ENCODE measurements at regions not wholly inside any gene's neighbourhood (a gene's known extent, or its start where the extent isn't known, plus 50 kb on each side); places are given as distances from the start of the nearest gene placed in this dataset.

DNA sequence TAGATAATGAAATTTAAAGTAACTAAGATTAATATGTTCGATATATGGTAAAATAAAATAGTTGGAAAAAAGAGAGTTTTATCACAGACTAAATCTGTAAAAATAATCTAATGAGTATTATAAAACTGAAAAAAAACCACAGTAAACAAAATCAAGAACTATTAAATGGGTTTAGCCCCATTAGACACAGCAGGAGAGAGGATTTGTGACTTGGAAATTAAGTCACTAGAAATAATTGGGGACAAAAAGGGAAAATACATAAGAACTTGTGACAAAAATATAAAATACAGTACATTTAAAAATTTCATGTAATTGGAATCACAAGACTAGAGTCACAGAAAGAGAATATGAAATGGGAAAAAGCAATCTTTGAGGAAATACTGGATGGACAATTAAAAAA lies 1114.6 kb upstream of the KLHL29 start (continued):
- TF ChIP-seq ZNF785 (tag by site-specific recombination; IDR thresholded peaks at IDR 0.05) = no peak
- TF ChIP-seq, protein P1, sequence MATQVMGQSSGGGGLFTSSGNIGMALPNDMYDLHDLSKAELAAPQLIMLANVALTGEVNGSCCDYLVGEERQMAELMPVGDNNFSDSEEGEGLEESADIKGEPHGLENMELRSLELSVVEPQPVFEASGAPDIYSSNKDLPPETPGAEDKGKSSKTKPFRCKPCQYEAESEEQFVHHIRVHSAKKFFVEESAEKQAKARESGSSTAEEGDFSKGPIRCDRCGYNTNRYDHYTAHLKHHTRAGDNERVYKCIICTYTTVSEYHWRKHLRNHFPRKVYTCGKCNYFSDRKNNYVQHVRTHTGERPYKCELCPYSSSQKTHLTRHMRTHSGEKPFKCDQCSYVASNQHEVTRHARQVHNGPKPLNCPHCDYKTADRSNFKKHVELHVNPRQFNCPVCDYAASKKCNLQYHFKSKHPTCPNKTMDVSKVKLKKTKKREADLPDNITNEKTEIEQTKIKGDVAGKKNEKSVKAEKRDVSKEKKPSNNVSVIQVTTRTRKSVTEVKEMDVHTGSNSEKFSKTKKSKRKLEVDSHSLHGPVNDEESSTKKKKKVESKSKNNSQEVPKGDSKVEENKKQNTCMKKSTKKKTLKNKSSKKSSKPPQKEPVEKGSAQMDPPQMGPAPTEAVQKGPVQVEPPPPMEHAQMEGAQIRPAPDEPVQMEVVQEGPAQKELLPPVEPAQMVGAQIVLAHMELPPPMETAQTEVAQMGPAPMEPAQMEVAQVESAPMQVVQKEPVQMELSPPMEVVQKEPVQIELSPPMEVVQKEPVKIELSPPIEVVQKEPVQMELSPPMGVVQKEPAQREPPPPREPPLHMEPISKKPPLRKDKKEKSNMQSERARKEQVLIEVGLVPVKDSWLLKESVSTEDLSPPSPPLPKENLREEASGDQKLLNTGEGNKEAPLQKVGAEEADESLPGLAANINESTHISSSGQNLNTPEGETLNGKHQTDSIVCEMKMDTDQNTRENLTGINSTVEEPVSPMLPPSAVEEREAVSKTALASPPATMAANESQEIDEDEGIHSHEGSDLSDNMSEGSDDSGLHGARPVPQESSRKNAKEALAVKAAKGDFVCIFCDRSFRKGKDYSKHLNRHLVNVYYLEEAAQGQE (tag by site-specific recombination; IDR thresholded peaks at IDR 0.05) = no peak

DNA sequence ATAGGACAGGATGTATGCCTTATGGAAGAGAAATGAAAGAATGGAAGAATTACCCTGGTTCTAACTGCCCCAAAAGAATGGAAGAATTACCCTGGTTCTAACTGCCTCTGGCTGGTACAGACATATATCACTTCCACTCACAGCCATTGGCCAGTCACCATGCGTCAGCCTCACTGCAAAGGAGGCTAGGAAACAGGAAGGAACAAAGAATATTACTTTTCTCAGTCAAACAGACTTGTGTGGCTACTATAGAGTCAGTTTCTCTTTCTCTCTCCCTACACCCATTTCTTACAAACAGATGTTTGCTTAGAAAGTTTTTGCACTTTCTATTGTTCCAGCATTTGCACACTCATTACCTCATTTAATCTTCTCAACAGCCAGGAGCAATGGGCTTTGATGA lies 1111.1 kb upstream of the KLHL29 start:
- ChIA-PET CTCF (no interaction called here), POLR2A (no interaction called here)
- no peaks in the 10 kb centered on the region for H3K9me3 ChIP-seq (ENCODE audit: control insufficient read depth, insufficient read depth, low read depth, low read length)
- no peak overlapping the region for H3K27ac ChIP-seq (ENCODE audit: extremely low read depth, low read depth, low read length)
- TF ChIP-seq FEZF1 (tag by site-specific recombination; IDR thresholded peaks at IDR 0.05) (no peak), MZF1 (tag by site-specific recombination; IDR thresholded peaks at IDR 0.05; ENCODE audit: borderline replicate concordance) (no peak), ZNF174 (tag by site-specific recombination; IDR thresholded peaks at IDR 0.05) (no peak), ZBTB7A (tag by site-specific recombination; IDR thresholded peaks at IDR 0.05; ENCODE audit: low read depth) (no peak), KLF9 (tag by site-specific recombination; IDR thresholded peaks at IDR 0.05; ENCODE audit: low read depth) (no peak), ZNF114 (tag by site-specific recombination; IDR thresholded peaks at IDR 0.05) (no peak), ZBTB1 (tag by site-specific recombination; IDR thresholded peaks at IDR 0.05) (no peak), SP7 (tag by site-specific recombination; IDR thresholded peaks at IDR 0.05) (no peak)
- TF ChIP-seq, protein P2, sequence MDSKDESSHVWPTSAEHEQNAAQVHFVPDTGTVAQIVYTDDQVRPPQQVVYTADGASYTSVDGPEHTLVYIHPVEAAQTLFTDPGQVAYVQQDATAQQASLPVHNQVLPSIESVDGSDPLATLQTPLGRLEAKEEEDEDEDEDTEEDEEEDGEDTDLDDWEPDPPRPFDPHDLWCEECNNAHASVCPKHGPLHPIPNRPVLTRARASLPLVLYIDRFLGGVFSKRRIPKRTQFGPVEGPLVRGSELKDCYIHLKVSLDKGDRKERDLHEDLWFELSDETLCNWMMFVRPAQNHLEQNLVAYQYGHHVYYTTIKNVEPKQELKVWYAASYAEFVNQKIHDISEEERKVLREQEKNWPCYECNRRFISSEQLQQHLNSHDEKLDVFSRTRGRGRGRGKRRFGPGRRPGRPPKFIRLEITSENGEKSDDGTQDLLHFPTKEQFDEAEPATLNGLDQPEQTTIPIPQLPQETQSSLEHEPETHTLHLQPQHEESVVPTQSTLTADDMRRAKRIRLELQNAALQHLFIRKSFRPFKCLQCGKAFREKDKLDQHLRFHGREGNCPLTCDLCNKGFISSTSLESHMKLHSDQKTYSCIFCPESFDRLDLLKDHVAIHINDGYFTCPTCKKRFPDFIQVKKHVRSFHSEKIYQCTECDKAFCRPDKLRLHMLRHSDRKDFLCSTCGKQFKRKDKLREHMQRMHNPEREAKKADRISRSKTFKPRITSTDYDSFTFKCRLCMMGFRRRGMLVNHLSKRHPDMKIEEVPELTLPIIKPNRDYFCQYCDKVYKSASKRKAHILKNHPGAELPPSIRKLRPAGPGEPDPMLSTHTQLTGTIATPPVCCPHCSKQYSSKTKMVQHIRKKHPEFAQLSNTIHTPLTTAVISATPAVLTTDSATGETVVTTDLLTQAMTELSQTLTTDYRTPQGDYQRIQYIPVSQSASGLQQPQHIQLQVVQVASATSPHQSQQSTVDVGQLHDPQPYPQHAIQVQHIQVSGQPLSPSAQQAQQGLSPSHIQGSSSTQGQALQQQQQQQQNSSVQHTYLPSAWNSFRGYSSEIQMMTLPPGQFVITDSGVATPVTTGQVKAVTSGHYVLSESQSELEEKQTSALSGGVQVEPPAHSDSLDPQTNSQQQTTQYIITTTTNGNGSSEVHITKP (tag by site-specific recombination; IDR thresholded peaks at IDR 0.05) = no peak
- TF ChIP-seq, protein P3, sequence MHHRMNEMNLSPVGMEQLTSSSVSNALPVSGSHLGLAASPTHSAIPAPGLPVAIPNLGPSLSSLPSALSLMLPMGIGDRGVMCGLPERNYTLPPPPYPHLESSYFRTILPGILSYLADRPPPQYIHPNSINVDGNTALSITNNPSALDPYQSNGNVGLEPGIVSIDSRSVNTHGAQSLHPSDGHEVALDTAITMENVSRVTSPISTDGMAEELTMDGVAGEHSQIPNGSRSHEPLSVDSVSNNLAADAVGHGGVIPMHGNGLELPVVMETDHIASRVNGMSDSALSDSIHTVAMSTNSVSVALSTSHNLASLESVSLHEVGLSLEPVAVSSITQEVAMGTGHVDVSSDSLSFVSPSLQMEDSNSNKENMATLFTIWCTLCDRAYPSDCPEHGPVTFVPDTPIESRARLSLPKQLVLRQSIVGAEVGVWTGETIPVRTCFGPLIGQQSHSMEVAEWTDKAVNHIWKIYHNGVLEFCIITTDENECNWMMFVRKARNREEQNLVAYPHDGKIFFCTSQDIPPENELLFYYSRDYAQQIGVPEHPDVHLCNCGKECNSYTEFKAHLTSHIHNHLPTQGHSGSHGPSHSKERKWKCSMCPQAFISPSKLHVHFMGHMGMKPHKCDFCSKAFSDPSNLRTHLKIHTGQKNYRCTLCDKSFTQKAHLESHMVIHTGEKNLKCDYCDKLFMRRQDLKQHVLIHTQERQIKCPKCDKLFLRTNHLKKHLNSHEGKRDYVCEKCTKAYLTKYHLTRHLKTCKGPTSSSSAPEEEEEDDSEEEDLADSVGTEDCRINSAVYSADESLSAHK (tag by site-specific recombination; IDR thresholded peaks at IDR 0.05) = no peak
- TF ChIP-seq, protein P4, sequence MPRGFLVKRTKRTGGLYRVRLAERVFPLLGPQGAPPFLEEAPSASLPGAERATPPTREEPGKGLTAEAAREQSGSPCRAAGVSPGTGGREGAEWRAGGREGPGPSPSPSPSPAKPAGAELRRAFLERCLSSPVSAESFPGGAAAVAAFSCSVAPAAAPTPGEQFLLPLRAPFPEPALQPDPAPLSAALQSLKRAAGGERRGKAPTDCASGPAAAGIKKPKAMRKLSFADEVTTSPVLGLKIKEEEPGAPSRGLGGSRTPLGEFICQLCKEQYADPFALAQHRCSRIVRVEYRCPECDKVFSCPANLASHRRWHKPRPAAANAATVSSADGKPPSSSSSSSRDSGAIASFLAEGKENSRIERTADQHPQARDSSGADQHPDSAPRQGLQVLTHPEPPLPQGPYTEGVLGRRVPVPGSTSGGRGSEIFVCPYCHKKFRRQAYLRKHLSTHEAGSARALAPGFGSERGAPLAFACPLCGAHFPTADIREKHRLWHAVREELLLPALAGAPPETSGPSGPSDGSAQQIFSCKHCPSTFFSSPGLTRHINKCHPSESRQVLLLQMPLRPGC (tag by site-specific recombination; IDR thresholded peaks at IDR 0.05) = no peak
- H3K4me3 ChIP-seq (ENCODE audit: low read depth, low read length) = no peak overlapping the region
- H3K36me3 ChIP-seq (ENCODE audit: control insufficient read depth in 2 of 2, insufficient read depth in 1 of 2, low read length in 2 of 2) = no peaks in the 10 kb centered on the region
- no peaks in the 10 kb centered on the region for H3K4me1 ChIP-seq (ENCODE audit: control insufficient read depth, insufficient read depth, low read length)

All from HEK293 (cell line).